PC-3 (cell line): ENCODE measurements at regions not wholly inside any gene's neighbourhood (a gene's known extent, or its start where the extent isn't known, plus 50 kb on each side); places are given as distances from the start of the nearest gene placed in this dataset.

Source experiments
- EZH2 ChIP-seq: fragments of 300-600 bp; sonication (generic); IDR thresholded peaks from one replicate; pipeline ENCODE4 v1.6.1; 2017; ENCODE audit warnings: antibody characterized with exemption, mild to moderate bottlenecking, low read length; ENCODE audit not compliant: unreplicated experiment
- TF ChIP-seq, protein P1 (sequence below): fragments of 300-600 bp; sonication (generic); conservative IDR thresholded peaks from 2 replicates; pipeline ENCODE4 v1.5.1; 2017; ENCODE audit warnings: antibody characterized with exemption, low read depth, mild to moderate bottlenecking, low read length

DNA sequence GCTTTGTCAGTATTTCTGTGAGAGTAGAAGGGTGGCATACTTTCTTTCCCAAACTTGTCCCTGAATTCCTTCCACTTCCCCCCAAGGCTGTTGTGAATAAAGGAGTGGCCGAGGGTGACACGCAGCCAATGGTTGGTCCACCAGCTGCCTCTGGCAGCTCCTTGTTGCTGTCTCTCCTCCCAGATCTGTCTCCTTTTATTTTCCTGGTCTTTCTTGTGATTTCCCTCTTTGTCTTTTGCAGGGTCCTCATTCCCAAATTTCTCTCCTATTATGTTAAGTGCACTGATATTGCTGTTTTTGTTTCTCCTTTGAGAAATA, 137.5 kb upstream of the HMHB1 start:
- TF ChIP-seq, protein P1, sequence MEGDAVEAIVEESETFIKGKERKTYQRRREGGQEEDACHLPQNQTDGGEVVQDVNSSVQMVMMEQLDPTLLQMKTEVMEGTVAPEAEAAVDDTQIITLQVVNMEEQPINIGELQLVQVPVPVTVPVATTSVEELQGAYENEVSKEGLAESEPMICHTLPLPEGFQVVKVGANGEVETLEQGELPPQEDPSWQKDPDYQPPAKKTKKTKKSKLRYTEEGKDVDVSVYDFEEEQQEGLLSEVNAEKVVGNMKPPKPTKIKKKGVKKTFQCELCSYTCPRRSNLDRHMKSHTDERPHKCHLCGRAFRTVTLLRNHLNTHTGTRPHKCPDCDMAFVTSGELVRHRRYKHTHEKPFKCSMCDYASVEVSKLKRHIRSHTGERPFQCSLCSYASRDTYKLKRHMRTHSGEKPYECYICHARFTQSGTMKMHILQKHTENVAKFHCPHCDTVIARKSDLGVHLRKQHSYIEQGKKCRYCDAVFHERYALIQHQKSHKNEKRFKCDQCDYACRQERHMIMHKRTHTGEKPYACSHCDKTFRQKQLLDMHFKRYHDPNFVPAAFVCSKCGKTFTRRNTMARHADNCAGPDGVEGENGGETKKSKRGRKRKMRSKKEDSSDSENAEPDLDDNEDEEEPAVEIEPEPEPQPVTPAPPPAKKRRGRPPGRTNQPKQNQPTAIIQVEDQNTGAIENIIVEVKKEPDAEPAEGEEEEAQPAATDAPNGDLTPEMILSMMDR: no peak
- no peak for TF ChIP-seq EZH2
